Epithelial cell of esophagus (primary cell): ENCODE measurements at regions not wholly inside any gene's neighbourhood (a gene's known extent, or its start where the extent isn't known, plus 50 kb on each side); places are given as distances from the start of the nearest gene placed in this dataset.

ENCODE experiments used
- DNase-seq: peaks from one replicate; pipeline ENCODE4 v3.0.0; 2010; ENCODE audit warnings: low read depth
- H3K4me3 ChIP-seq: 2 replicates; pipeline ENCODE4 v1.5.1; 2011; ENCODE audit warnings: mild to moderate bottlenecking, low read length, control low read depth
- TF ChIP-seq, protein P1 (sequence below): IDR thresholded peaks from 2 replicates; pipeline ENCODE4 v1.5.1; 2011; ENCODE audit warnings: low read depth, mild to moderate bottlenecking, low read length, control low read depth, inconsistent platforms; ENCODE audit not compliant: insufficient read depth; ENCODE audit errors: missing control alignments

DNA sequence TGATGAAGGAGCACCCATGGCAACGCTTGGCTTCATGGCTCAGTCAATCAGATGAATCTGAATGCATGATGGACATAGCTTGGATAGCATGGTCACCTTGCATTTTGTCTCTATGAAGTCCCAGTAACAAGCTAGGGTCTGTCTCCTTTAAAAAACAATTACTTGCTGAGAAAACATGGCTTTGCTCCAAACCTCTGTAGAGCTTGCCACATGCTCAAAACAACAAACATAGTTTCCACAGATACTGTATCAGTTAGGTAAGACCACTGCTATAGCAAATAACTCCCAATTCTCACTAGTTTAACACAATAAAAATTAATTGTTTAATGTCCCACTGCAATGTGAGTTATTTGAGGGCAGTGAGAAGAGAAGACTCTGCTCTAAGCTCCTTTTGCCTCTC is 401.0 kb downstream of the IRS1 start:
- no peak overlapping the region for H3K4me3 ChIP-seq
- DNase-seq = no peak
- TF ChIP-seq, protein P1, sequence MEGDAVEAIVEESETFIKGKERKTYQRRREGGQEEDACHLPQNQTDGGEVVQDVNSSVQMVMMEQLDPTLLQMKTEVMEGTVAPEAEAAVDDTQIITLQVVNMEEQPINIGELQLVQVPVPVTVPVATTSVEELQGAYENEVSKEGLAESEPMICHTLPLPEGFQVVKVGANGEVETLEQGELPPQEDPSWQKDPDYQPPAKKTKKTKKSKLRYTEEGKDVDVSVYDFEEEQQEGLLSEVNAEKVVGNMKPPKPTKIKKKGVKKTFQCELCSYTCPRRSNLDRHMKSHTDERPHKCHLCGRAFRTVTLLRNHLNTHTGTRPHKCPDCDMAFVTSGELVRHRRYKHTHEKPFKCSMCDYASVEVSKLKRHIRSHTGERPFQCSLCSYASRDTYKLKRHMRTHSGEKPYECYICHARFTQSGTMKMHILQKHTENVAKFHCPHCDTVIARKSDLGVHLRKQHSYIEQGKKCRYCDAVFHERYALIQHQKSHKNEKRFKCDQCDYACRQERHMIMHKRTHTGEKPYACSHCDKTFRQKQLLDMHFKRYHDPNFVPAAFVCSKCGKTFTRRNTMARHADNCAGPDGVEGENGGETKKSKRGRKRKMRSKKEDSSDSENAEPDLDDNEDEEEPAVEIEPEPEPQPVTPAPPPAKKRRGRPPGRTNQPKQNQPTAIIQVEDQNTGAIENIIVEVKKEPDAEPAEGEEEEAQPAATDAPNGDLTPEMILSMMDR = no peak

DNA sequence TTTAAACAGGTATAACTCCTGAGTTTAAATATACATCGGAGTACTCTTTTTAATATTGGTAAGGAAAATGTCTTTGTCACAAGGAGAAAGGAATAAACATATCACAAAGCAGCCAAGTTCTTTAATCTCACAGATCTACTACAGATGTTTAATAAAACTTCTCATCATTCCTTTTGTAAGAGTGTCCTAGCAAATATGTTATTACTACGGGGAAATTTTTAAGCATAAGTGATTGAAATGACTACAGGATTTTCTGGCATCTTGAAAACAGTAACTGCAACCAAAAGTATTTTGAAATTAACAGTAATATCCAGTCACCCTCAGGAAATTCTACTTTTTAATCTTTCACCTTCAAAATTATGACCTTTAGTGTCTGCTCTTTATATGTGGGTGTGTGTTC is 403.1 kb downstream of the IRS1 start:
- TF ChIP-seq, protein P1 = no peak
- DNase-seq = no peak

DNA sequence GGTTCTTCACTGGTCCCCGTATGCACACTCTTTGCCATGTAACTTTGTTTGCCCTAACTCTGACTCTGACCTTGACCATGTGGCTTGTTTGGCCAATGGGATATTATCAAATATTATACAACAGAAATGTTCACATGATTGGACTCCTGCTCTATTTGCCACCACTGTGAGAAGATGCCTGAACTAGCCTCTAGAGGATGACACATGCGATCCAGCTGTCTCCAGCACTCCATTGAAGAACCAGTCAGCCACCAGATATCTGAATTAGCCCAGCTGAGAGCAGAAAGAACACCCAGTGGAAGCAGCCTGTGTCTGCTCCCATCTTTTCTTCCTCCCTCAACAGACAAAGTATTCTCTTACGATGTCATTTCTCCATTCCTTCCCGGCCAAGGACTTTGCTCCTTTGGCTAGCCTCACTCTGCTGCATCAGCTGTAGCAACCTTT is 412.1 kb downstream of the IRS1 start:
- no peak overlapping the region for H3K4me3 ChIP-seq
- DNase-seq = peak; percentile 27
- TF ChIP-seq, protein P1 = no peak

More for the DNA sequence above, 403.1 kb downstream of the IRS1 start:
- H3K4me3 ChIP-seq = no peak overlapping the region

DNA sequence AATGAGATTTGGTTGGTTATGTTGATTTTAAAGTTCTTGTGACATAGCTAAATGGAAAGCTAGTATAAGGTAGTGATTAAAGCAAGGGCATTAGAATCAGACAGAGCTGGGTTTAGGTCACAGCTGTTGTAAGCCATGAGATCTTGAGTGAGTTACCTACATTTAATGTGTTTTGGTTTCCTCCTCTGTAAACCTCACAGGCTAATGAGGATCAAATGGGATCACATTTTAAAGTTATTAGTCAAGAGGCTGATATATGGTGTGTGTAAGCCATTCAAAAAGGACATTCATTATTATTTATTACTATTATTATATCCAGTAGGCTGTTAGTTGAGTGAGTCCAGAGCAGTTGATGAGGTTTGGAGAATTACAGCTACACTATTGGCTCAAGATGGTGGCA is 416.2 kb downstream of the IRS1 start:
- H3K4me3 ChIP-seq = no peak overlapping the region
- no peak for DNase-seq
- TF ChIP-seq, protein P1 = no peak

DNA sequence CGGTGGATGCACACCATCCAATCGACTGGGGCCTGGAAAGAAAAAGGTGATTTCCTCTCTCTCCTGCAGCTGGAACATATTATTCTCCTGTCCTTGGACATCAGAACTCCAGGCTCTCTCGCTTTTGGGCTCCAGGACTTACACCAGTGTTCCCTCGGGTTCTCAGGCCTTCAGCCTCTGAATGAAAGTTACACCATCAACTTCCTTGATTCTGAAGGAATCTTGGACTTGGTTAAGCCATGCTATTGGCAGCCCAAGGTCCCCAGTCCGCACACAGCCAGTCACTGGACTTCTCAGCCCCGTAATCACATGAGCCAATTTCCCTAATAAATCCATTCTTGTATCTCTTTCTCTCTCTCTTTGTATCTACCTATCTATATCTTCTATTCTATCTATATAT is 418.9 kb downstream of the IRS1 start:
- no peak overlapping the region for H3K4me3 ChIP-seq

DNA sequence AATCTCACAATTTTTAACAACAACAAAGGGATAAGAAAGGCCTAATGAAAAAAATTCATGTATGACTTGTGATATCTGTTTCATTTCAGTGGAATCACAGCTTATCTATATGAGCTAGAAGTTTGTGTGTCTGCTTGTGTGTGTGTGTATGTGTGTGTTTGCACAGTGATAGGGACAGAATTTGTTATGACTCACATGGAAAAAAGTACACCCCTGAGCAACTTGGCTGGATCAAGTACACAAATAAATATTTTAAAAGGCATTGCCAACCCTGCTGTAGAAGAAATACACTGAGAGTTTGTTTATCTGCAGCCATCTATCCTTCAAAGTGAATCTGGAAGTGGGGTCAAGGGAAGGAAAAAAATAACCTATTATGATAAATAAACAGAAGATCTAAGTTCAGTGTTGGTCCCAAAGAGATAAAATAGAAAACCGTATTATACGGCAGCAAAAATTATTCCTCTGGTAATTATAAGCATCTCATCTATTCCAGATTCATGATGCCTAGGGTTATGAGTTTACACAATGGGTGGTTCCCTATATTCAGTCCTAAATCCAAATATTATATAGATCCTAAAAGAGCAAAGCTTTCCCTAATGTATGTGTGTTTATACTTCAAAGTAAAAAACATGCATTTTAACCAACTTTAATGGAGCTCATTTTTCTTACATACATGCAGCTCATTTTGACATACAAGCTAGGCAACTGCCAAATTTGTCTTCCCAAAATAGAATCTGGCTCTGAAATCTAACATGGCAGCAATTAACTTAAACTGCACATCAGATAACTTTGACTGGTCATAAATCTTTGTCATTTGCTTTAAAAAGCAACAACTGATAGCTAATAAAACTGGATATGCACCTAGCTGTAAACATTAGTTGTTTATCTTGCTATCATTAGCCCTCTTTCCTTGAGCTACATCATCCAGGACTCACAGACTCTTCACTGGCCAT is 420.6 kb downstream of the IRS1 start:
- no peak overlapping the region for H3K4me3 ChIP-seq
- TF ChIP-seq, protein P1 = no peak
- DNase-seq = peak; percentile 18

More for the DNA sequence above, 418.9 kb downstream of the IRS1 start:
- no peak for DNase-seq
- TF ChIP-seq, protein P1 = no peak
